Gastroesophageal sphincter (tissue), 4 donors: ENCODE measurements at regions not wholly inside any gene's neighbourhood (a gene's known extent, or its start where the extent isn't known, plus 50 kb on each side); places are given as distances from the start of the nearest gene placed in this dataset.
"Not testable (repeated sequence)": the region's sequence is repeated elsewhere in the genome, so short reads cannot be mapped to it uniquely, and the experiment has no call there.

ENCODE experiments used
- ATAC-seq: fragments of 150-250 bp; one replicate; pipeline ENCODE4 v1.9.1; 2016; ENCODE audit warnings: mild to moderate bottlenecking, moderate library complexity
- H3K27ac ChIP-seq, 4 donors: fragments of 200-600 bp; sonication (generic) in 3 of 4; 1 replicate in 3 of 4; 2 replicates in 1 of 4; pipeline ENCODE4 v1.5.1; 2016 to 2019
- H3K27me3 ChIP-seq: fragments of 200-600 bp; sonication (generic); one replicate; pipeline ENCODE4 v1.5.1; 2019
- H3K36me3 ChIP-seq, 2 donors: fragments of 200-600 bp; sonication (generic); one replicate each; pipeline ENCODE4 v1.5.1; 2019; ENCODE audit warnings: control low read depth in 1 of 2
- H3K4me1 ChIP-seq, 3 donors: fragments of 200-600 bp; sonication (generic); 1 replicate in 2 of 3; 2 replicates in 1 of 3; pipeline ENCODE4 v1.5.1; 2016 to 2019; ENCODE audit warnings: control low read depth in 2 of 3
- H3K4me3 ChIP-seq, 2 donors: fragments of 200-600 bp; sonication (generic); one replicate each; pipeline ENCODE4 v1.5.1; 2019; ENCODE audit warnings: mild to moderate bottlenecking in 1 of 2, moderate library complexity in 1 of 2
- H3K9me3 ChIP-seq, 3 donors: fragments of 200-600 bp; sonication (generic); one replicate each; pipeline ENCODE4 v1.5.1; 2017 to 2019; ENCODE audit warnings: control low read depth in 2 of 3
- EP300 ChIP-seq: sonication (generic); formaldehyde crosslinking; IDR thresholded peaks from one replicate; pipeline ENCODE4 v1.6.1; 2017; ENCODE audit warnings: antibody characterized with exemption, mild to moderate bottlenecking
- POLR2A ChIP-seq, 2 donors: fragments of 450-650 bp; IDR thresholded peaks; one replicate each; pipeline ENCODE4 v1.6.1; 2017; ENCODE audit warnings: antibody characterized with exemption in 2 of 2, mild to moderate bottlenecking in 2 of 2, moderate library complexity in 1 of 2
- POLR2AphosphoS5 ChIP-seq: sonication (generic); formaldehyde crosslinking; IDR thresholded peaks from one replicate; pipeline ENCODE4 v1.6.1; 2017; ENCODE audit warnings: antibody characterized with exemption
- WGBS, 2 donors: methylation state at CpG; one replicate each; pipeline ENCODE4 v1.1.5; 2018; ENCODE audit warnings: low coverage in 1 of 2; 5-methylcytosine and 5-hydroxymethylcytosine counted together
- TF ChIP-seq, protein P1 (sequence below), 4 experiments: fragments of 200-600 bp in 2 of 4; fragments of 450-650 bp in 2 of 4; sonication (generic) in 1 of 4; IDR thresholded peaks; one replicate each; pipeline ENCODE4 v1.5.1; 2017 to 2019; ENCODE audit warnings: antibody characterized with exemption in 4 of 4, mild to moderate bottlenecking in 2 of 4, moderate library complexity in 2 of 4

DNA sequence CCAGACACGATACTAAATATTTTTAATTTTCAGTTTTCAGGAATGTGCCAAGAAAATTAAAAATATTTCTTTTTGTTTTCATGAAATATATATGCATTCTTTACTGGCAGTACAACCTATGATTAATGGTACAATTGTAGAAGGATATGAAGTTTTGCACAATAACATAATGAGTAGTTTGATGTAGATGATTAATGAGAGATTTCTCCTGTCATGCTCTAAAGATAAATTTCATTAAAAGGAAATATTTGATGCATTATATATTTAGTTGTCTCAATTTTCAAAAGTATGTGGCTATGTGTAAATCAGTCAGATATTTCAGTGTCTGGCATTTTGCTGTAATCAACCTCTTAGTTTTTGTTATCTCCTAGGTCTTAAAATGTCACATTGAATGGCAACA, 940.2 kb upstream of the MDGA2 start:
- peaks cover 0 to 9% (median 0%) of the 10 kb centered on the region in 3 donors for H3K9me3 ChIP-seq
- H3K27me3 ChIP-seq: no peaks in the 10 kb centered on the region
- no peaks in the 10 kb centered on the region for H3K36me3 ChIP-seq
- H3K4me1 ChIP-seq: no peaks in the 10 kb centered on the region
- no peak overlapping the region for H3K4me3 ChIP-seq
- 75 to 82% methylated on average over 1 of the region's 1 CpG for WGBS, 2 donors
- H3K27ac ChIP-seq: no peak overlapping the region
- TF ChIP-seq, protein P1, sequence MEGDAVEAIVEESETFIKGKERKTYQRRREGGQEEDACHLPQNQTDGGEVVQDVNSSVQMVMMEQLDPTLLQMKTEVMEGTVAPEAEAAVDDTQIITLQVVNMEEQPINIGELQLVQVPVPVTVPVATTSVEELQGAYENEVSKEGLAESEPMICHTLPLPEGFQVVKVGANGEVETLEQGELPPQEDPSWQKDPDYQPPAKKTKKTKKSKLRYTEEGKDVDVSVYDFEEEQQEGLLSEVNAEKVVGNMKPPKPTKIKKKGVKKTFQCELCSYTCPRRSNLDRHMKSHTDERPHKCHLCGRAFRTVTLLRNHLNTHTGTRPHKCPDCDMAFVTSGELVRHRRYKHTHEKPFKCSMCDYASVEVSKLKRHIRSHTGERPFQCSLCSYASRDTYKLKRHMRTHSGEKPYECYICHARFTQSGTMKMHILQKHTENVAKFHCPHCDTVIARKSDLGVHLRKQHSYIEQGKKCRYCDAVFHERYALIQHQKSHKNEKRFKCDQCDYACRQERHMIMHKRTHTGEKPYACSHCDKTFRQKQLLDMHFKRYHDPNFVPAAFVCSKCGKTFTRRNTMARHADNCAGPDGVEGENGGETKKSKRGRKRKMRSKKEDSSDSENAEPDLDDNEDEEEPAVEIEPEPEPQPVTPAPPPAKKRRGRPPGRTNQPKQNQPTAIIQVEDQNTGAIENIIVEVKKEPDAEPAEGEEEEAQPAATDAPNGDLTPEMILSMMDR (IDR thresholded peaks at IDR 0.05): no peak
- no peak for ATAC-seq

DNA sequence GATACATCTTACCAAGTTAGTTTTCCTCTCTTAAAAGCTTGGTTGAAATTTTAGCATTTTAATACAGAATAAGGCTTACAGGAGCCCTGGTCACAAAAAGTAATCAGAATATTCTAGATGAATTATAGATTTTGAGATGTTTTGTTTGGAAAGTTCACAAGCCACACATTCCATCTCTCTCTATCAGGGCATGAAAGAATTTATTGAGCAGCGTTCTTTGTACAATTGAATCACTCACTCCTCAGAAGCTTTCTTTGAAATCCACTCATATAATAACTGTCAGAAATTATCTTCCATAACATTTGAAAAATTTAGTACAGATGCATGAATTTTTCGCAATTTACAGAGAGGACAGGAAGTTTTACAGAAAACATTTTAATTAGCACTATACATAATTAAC, 938.6 kb upstream of the MDGA2 start:
- ATAC-seq: no peak
- 48 to 75% methylated on average over 2 of the region's 2 CpGs for WGBS, 2 donors
- no peaks in the 10 kb centered on the region for H3K4me1 ChIP-seq
- no peaks in the 10 kb centered on the region for H3K27me3 ChIP-seq
- H3K27ac ChIP-seq: no peak overlapping the region
- no peaks in the 10 kb centered on the region for H3K36me3 ChIP-seq
- H3K9me3 ChIP-seq: peaks cover 0 to 9% (median 0%) of the 10 kb centered on the region in 3 donors
- no peak for TF ChIP-seq POLR2A (IDR thresholded peaks at IDR 0.05)
- TF ChIP-seq, protein P1 (IDR thresholded peaks at IDR 0.05): no peak
- no peak for TF ChIP-seq EP300
- no peak for TF ChIP-seq POLR2AphosphoS5
- no peak overlapping the region for H3K4me3 ChIP-seq

DNA sequence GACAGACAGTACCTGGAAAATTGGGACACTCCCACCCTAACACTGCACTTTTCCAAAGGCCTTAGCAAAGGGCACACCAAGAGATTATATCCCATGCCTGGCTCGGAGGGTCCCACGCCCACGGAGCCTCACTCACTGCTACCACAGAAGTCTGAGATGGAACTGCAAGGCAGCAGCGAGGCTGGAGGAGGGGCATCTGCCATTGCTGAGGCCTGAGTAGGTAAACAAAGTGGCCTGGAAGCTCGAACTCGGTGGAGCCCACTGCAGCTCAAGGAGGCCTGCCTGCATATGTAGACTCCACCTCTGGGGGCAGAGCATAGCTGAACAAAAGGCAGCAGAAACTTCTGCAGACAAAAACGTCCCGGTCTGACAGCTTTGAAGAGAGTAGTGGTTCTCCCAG, 931.6 kb upstream of the MDGA2 start:
- peaks cover 0 to 13% (median 0%) of the 10 kb centered on the region in 3 donors for H3K9me3 ChIP-seq
- not testable (repeated sequence) for H3K27ac ChIP-seq, ATAC-seq, H3K27me3 ChIP-seq, H3K4me3 ChIP-seq, H3K36me3 ChIP-seq, H3K4me1 ChIP-seq
- 71% methylated on average over 5 of the region's 8 CpGs; no CpG with 5 or more reads in 1 of the 2 donors for WGBS, 2 donors

DNA sequence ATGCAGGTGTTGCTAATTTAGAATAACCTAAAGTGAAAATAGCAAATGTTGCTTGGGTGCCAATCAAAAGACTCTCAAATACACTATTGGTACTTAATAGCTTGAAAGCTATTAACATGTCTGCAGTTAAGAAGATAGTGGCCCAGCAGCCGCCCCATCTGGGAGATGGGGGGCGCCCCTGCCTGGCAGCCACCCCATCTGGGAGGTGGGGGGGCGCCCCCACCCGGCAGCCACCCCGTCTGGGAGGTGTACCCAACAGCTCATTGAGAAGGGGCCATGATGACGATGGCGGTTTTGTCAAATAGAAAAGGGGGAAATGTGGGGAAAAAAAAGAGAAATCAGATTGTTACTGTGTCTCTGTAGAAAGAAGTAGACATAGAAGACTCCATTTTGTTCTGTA, 923.1 kb upstream of the MDGA2 start:
- Histone ChIP-seq H3K27me3 (no peaks in the 10 kb centered on the region), H3K27ac (no peak overlapping the region), H3K4me3 (no peak overlapping the region), H3K36me3 (no peaks in the 10 kb centered on the region), H3K4me1 (no peaks in the 10 kb centered on the region), H3K9me3 (no peaks in the 10 kb centered on the region)
- TF ChIP-seq EP300: no peak
- no peak for TF ChIP-seq POLR2AphosphoS5
- TF ChIP-seq POLR2A (IDR thresholded peaks at IDR 0.05): no peak
- TF ChIP-seq, protein P1 (IDR thresholded peaks at IDR 0.05): no peak
- 100% methylated on average over 1 of the region's 7 CpGs; no CpG with 5 or more reads in 1 of the 2 donors for WGBS, 2 donors
- no peak for ATAC-seq

DNA sequence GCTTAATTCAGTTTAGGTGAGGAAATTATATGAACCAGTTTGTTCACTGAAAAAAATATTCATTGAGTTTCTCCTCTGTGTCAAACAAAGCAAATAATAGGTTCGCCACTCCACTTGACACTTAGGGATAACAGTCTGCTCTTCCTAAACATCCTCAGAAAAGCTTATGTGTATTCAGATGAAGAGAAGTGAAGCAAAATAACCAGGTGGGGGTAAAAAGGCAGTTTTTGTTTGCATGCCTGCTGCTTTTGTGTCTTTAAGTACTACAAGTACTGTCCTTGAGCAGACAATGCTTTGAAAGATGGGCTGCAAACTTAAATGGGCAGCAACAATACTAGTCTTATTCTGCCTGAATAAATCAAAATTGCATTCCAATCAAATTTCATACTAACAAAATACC, 910.7 kb upstream of the MDGA2 start:
- no peaks in the 10 kb centered on the region for H3K9me3 ChIP-seq
- H3K4me1 ChIP-seq: no peaks in the 10 kb centered on the region
- H3K4me3 ChIP-seq: no peak overlapping the region
- H3K27me3 ChIP-seq: no peaks in the 10 kb centered on the region
- WGBS, 2 donors: 71 to 92% methylated on average over 1 of the region's 1 CpG
- no peak overlapping the region for H3K27ac ChIP-seq
- no peak for TF ChIP-seq EP300
- no peak for TF ChIP-seq POLR2A (IDR thresholded peaks at IDR 0.05)
- TF ChIP-seq POLR2AphosphoS5: no peak
- TF ChIP-seq, protein P1 (IDR thresholded peaks at IDR 0.05): no peak
- ATAC-seq: no peak
- H3K36me3 ChIP-seq: no peaks in the 10 kb centered on the region

DNA sequence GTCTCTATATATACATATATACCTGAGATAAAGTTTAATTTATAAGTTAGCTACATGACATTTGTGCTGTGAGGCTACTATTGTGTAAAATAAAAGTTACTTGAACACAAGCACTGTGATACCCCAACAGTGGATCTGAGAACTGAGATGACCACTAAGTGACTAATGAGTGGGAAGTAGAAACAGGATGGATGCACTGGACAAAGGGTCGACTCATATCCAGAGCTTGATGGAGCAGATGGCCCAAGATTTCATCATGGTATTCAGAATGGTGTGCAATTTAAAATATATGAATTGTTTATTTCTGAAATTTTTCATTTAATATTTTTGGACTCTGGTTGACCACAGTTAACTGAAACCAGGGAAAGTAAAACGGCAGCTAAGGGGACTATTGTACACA, 908.6 kb upstream of the MDGA2 start:
- no peaks in the 10 kb centered on the region for H3K36me3 ChIP-seq
- no peak for ATAC-seq

More for the DNA sequence above, 908.6 kb upstream of the MDGA2 start:
- TF ChIP-seq POLR2AphosphoS5 (no peak), EP300 (no peak), POLR2A (IDR thresholded peaks at IDR 0.05) (no peak)
- TF ChIP-seq, protein P1 (IDR thresholded peaks at IDR 0.05): no peak
- Histone ChIP-seq H3K4me1 (no peaks in the 10 kb centered on the region), H3K27ac (no peak overlapping the region), H3K27me3 (no peaks in the 10 kb centered on the region), H3K4me3 (no peak overlapping the region), H3K9me3 (no peaks in the 10 kb centered on the region)
- 23 to 44% methylated on average over 2 of the region's 2 CpGs for WGBS, 2 donors
